SK-N-SH (cell line): ENCODE measurements at regions not wholly inside any gene's neighbourhood (a gene's known extent, or its start where the extent isn't known, plus 50 kb on each side); places are given as distances from the start of the nearest gene placed in this dataset.

Experiments used
- CTCF ChIA-PET: fragments of 300-600, 350-600 bp; formaldehyde crosslinking; extraction: SDS; loops from one replicate; lab custom pipeline; 2021; lab: Yijun Ruan, JAX
- POLR2A ChIA-PET: fragments of 350-600 bp; sonication (Branson Sonifier 250); formaldehyde crosslinking; extraction: SDS; loops from one replicate; lab custom pipeline; 2020; ENCODE audit warnings: antibody characterized with exemption, inconsistent platforms; lab: Yijun Ruan, JAX
- DNase-seq: peaks from one replicate; pipeline ENCODE4 v3.0.0; 2012
- H2AFZ ChIP-seq: fragments of 200-600 bp; sonication (generic); 2 replicates; pipeline ENCODE4 v1.8.1; 2016; ENCODE audit warnings: antibody characterized with exemption, mild to moderate bottlenecking, low read depth
- H3F3A ChIP-seq: fragments of 200-600 bp; sonication (generic); replicated peaks from 2 replicates; pipeline ENCODE3; 2016; ENCODE audit warnings: antibody characterized with exemption, mild to moderate bottlenecking; ENCODE audit not compliant: insufficient read depth
- H3K27ac ChIP-seq, 2 experiments: fragments of 200-500 bp in 1 of 2; fragments of 200-600 bp in 1 of 2; sonication (Bioruptor generic) in 1 of 2; sonication (generic), shearing (Covaris generic) in 1 of 2; 2 replicates each; pipeline versions ENCODE4 v1.5.1 to v1.6.1; 2014 to 2016; ENCODE audit warnings: low read depth in 2 of 2, inconsistent platforms in 1 of 2, low read length in 1 of 2, mild to moderate bottlenecking in 1 of 2, mixed read lengths in 1 of 2
- H3K27me3 ChIP-seq: fragments of 200-600 bp; sonication (generic), shearing (Covaris generic); 2 replicates; pipeline ENCODE4 v1.6.1; 2016; ENCODE audit warnings: mixed run types; ENCODE audit not compliant: insufficient read depth
- H3K36me3 ChIP-seq, 2 experiments: fragments of 200-500 bp in 1 of 2; fragments of 200-600 bp in 1 of 2; sonication (Bioruptor generic) in 1 of 2; sonication (generic) in 1 of 2; replicated peaks in 1 of 2; 2 replicates each; pipeline versions ENCODE3 to v1.5.1; 2014 to 2016; ENCODE audit warnings: low read length in 1 of 2, mild to moderate bottlenecking in 1 of 2; ENCODE audit not compliant: insufficient read depth in 2 of 2, control insufficient read depth in 1 of 2
- H3K4me1 ChIP-seq, 2 experiments: fragments of 200-500 bp in 1 of 2; fragments of 200-600 bp in 1 of 2; sonication (Bioruptor generic) in 1 of 2; sonication (generic), shearing (Covaris generic) in 1 of 2; 2 replicates each; pipeline versions ENCODE4 v1.5.1 to v1.6.1; 2014 to 2016; ENCODE audit warnings: low read depth in 1 of 2, low read length in 1 of 2, mixed run types in 1 of 2; ENCODE audit not compliant: insufficient read depth in 2 of 2, control insufficient read depth in 1 of 2
- H3K4me2 ChIP-seq: fragments of 200-600 bp; sonication (generic), shearing (Covaris generic); 2 replicates; pipeline ENCODE4 v1.6.1; 2017; ENCODE audit warnings: mixed run types
- H3K4me3 ChIP-seq, 2 experiments: fragments of 200-500 bp in 1 of 2; fragments of 200-600 bp in 1 of 2; sonication (Bioruptor generic) in 1 of 2; sonication (generic), shearing (Covaris generic) in 1 of 2; 2 replicates each; pipeline versions ENCODE4 v1.5.1 to v1.8.1; 2014 to 2016; ENCODE audit warnings: low read depth in 2 of 2, inconsistent platforms in 1 of 2, low read length in 1 of 2, mild to moderate bottlenecking in 1 of 2, mixed read lengths in 1 of 2, moderate library complexity in 1 of 2
- H3K79me2 ChIP-seq: fragments of 200-600 bp; sonication (generic); 2 replicates; pipeline ENCODE4 v1.8.1; 2017; ENCODE audit warnings: mild to moderate bottlenecking; ENCODE audit not compliant: insufficient read depth
- H3K9ac ChIP-seq: fragments of 200-600 bp; sonication (generic); 2 replicates; pipeline ENCODE4 v1.6.1; 2017; ENCODE audit warnings: mixed run types
- H3K9me2 ChIP-seq: fragments of 200-600 bp; sonication (generic); 2 replicates; pipeline ENCODE4 v1.6.1; 2017; ENCODE audit warnings: mixed run types
- H3K9me3 ChIP-seq: fragments of 200-600 bp; sonication (generic); 2 replicates; pipeline ENCODE4 v1.6.1; 2017; ENCODE audit warnings: mixed run types, mild to moderate bottlenecking, moderate library complexity
- H4K20me1 ChIP-seq: fragments of 200-600 bp; sonication (generic); 2 replicates; pipeline ENCODE4 v1.6.1; 2017; ENCODE audit warnings: mild to moderate bottlenecking, mixed run types; ENCODE audit not compliant: insufficient read depth
- CHD2 ChIP-seq: fragments of 150-350 bp; IDR thresholded peaks from 2 replicates; pipeline ENCODE4 v1.6.1; 2018; ENCODE audit warnings: low read length; ENCODE audit not compliant: partially characterized antibody
- CTCF ChIP-seq: fragments of 200-600 bp; sonication (generic); IDR thresholded peaks from 2 replicates; pipeline ENCODE4 v1.6.1; 2017; ENCODE audit warnings: antibody characterized with exemption, mild to moderate bottlenecking, moderate library complexity
- ELF1 ChIP-seq: IDR thresholded peaks from 2 replicates; pipeline ENCODE4 v1.4.0; 2012
- FOSL2 ChIP-seq: IDR thresholded peaks from 2 replicates; pipeline ENCODE4 v1.4.0; 2012; ENCODE audit warnings: low read depth, mild to moderate bottlenecking, moderate library complexity, borderline replicate concordance
- FOXJ3 ChIP-seq: sonication (generic); formaldehyde crosslinking; IDR thresholded peaks from 2 replicates; pipeline ENCODE4 v1.5.1; 2020; ENCODE audit warnings: mild to moderate bottlenecking, missing genetic modification reagents
- FOXM1 ChIP-seq: IDR thresholded peaks from 2 replicates; pipeline ENCODE4 v1.4.0; 2012; ENCODE audit warnings: low read depth, mild to moderate bottlenecking
- MEF2A ChIP-seq: IDR thresholded peaks from 2 replicates; pipeline ENCODE4 v1.4.0; 2012; ENCODE audit warnings: low read depth, borderline replicate concordance
- MXI1 ChIP-seq: IDR thresholded peaks from 2 replicates; pipeline ENCODE4 v1.6.1; 2012; ENCODE audit warnings: mild to moderate bottlenecking, low read depth, low read length, improper control_type of control experiment
- NFIC ChIP-seq: IDR thresholded peaks from 2 replicates; pipeline ENCODE4 v1.4.0; 2012; ENCODE audit warnings: borderline replicate concordance
- NRF1 ChIP-seq: IDR thresholded peaks from 2 replicates; pipeline ENCODE4 v1.6.1; 2012; ENCODE audit warnings: low read depth, mild to moderate bottlenecking, low read length
- POLR2AphosphoS5 ChIP-seq: IDR thresholded peaks from 2 replicates; pipeline ENCODE4 v1.6.1; 2012; ENCODE audit warnings: low read depth, low read length
- RAD21 ChIP-seq: IDR thresholded peaks from 2 replicates; pipeline ENCODE4 v1.6.1; 2012; ENCODE audit warnings: mild to moderate bottlenecking, low read length
- RFX5 ChIP-seq: IDR thresholded peaks from 2 replicates; pipeline ENCODE4 v1.6.1; 2012; ENCODE audit warnings: mild to moderate bottlenecking, improper control_type of control experiment, low read length
- TCF12 ChIP-seq: IDR thresholded peaks from 2 replicates; pipeline ENCODE4 v1.4.0; 2012
- TEAD4 ChIP-seq: IDR thresholded peaks from 2 replicates; pipeline ENCODE4 v1.4.0; 2012; ENCODE audit warnings: mild to moderate bottlenecking, borderline replicate concordance; ENCODE audit not compliant: insufficient read depth
- YY1 ChIP-seq: IDR thresholded peaks from 2 replicates; pipeline ENCODE4 v1.4.0; 2012; ENCODE audit warnings: low read depth, mild to moderate bottlenecking
- ZBTB33 ChIP-seq: IDR thresholded peaks from 2 replicates; pipeline ENCODE4 v1.4.0; 2012; ENCODE audit warnings: low read depth, borderline replicate concordance
- TF ChIP-seq, protein P1 (sequence below): IDR thresholded peaks from 2 replicates; pipeline ENCODE4; 2012

GRCh38 chr13:83365723-83366122 is 516.6 kb downstream of the SLITRK1 start:
- H3K4me2 ChIP-seq = no peak overlapping the region
- no peaks in the 10 kb centered on the region for H3K36me3 ChIP-seq
- H3K4me3 ChIP-seq = no peak overlapping the region
- TF ChIP-seq RAD21 = no peak
- no peak for TF ChIP-seq NFIC
- TF ChIP-seq TEAD4 = no peak
- TF ChIP-seq FOXJ3 = no peak
- no peak for TF ChIP-seq RFX5
- TF ChIP-seq YY1 = no peak
- TF ChIP-seq ELF1 = no peak
- TF ChIP-seq CHD2 = no peak
- TF ChIP-seq POLR2AphosphoS5 = no peak
- TF ChIP-seq FOXM1 = no peak
- no peak for TF ChIP-seq ZBTB33
- no peak for TF ChIP-seq NRF1
- TF ChIP-seq FOSL2 = no peak
- no peak for TF ChIP-seq TCF12
- TF ChIP-seq CTCF = no peak
- TF ChIP-seq MEF2A = no peak
- TF ChIP-seq MXI1 = no peak
- TF ChIP-seq, protein P1, sequence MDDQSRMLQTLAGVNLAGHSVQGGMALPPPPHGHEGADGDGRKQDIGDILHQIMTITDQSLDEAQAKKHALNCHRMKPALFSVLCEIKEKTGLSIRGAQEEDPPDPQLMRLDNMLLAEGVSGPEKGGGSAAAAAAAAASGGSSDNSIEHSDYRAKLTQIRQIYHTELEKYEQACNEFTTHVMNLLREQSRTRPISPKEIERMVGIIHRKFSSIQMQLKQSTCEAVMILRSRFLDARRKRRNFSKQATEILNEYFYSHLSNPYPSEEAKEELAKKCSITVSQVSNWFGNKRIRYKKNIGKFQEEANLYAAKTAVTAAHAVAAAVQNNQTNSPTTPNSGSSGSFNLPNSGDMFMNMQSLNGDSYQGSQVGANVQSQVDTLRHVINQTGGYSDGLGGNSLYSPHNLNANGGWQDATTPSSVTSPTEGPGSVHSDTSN = no peak
- no peaks in the 10 kb centered on the region for H3K27me3 ChIP-seq
- H3F3A ChIP-seq = no peaks in the 10 kb centered on the region
- H3K27ac ChIP-seq = no peak overlapping the region
- CTCF ChIA-PET = no interaction called here
- H3K4me1 ChIP-seq = no peaks in the 10 kb centered on the region
- H2AFZ ChIP-seq = no peak overlapping the region
- DNase-seq = no peak
- H3K9ac ChIP-seq = no peak overlapping the region
- H3K9me2 ChIP-seq = no peaks in the 10 kb centered on the region
- H3K79me2 ChIP-seq = no peaks in the 10 kb centered on the region
- POLR2A ChIA-PET = no interaction called here
- H3K9me3 ChIP-seq = 0 out of 2 replicates have a peak, but pooled peaks cover 5% of the 10 kb centered on the region
- no peaks in the 10 kb centered on the region for H4K20me1 ChIP-seq
